Mesenchymal stem cell (in vitro differentiated cells and primary cell): ENCODE measurements at regions not wholly inside any gene's neighbourhood (a gene's known extent, or its start where the extent isn't known, plus 50 kb on each side); places are given as distances from the start of the nearest gene placed in this dataset.

ENCODE experiments used
- DNase-seq: peaks from one replicate; pipeline ENCODE4 v3.0.0-alpha.2; 2013
- H2AFZ ChIP-seq: one replicate; pipeline ENCODE4 v1.6.1; 2013; ENCODE audit warnings: low read depth, mild to moderate bottlenecking, control low read depth, inconsistent platforms, low read length, moderate library complexity
- H2AK5ac ChIP-seq: 2 replicates; pipeline ENCODE4 v1.6.1; 2013; ENCODE audit warnings: low read length, moderate library complexity, mild to moderate bottlenecking, inconsistent platforms; ENCODE audit not compliant: severe bottlenecking
- H2BK120ac ChIP-seq: one replicate; pipeline ENCODE4 v1.6.1; 2013; ENCODE audit warnings: low read depth, mild to moderate bottlenecking, inconsistent platforms, low read length, moderate library complexity
- H2BK12ac ChIP-seq, 2 experiments: one replicate each; pipeline ENCODE4 v1.6.1; 2013; ENCODE audit warnings: inconsistent platforms in 2 of 2, low read length in 2 of 2, mild to moderate bottlenecking in 2 of 2, moderate library complexity in 2 of 2, control low read depth in 1 of 2
- H2BK15ac ChIP-seq: one replicate; pipeline ENCODE4 v1.6.1; 2013; ENCODE audit warnings: mild to moderate bottlenecking, low read depth, inconsistent platforms; ENCODE audit not compliant: poor library complexity, severe bottlenecking
- H2BK5ac ChIP-seq: 2 replicates; pipeline ENCODE4 v1.6.1; 2013; ENCODE audit warnings: low read depth, mild to moderate bottlenecking, low read length, control low read depth, inconsistent platforms; ENCODE audit not compliant: poor library complexity, severe bottlenecking
- H3K14ac ChIP-seq, 2 experiments: one replicate each; pipeline ENCODE4 v1.6.1; 2013; ENCODE audit warnings: inconsistent platforms in 2 of 2, low read length in 2 of 2, control low read depth in 1 of 2, mild to moderate bottlenecking in 1 of 2, moderate library complexity in 1 of 2
- H3K18ac ChIP-seq, 2 experiments: one replicate each; pipeline ENCODE4 v1.6.1; 2013; ENCODE audit warnings: inconsistent platforms in 2 of 2, low read length in 2 of 2, control low read depth in 1 of 2, low read depth in 1 of 2, mild to moderate bottlenecking in 1 of 2
- H3K23ac ChIP-seq, 2 experiments: one replicate each; pipeline ENCODE4 v1.6.1; 2013; ENCODE audit warnings: inconsistent platforms in 2 of 2, low read length in 2 of 2, mild to moderate bottlenecking in 2 of 2, moderate library complexity in 2 of 2, control low read depth in 1 of 2
- H3K27ac ChIP-seq: 2 replicates; pipeline ENCODE4 v1.5.1; 2013; ENCODE audit warnings: mild to moderate bottlenecking, moderate library complexity, low read length, control low read depth, inconsistent platforms; ENCODE audit not compliant: poor library complexity, severe bottlenecking
- H3K27me3 ChIP-seq, 2 experiments: 2 replicates each; pipeline versions ENCODE4 v1.6.1 to v1.7.0; 2013; ENCODE audit warnings: low read length in 2 of 2, mild to moderate bottlenecking in 2 of 2, moderate library complexity in 2 of 2, control low read depth in 1 of 2, inconsistent platforms in 1 of 2; ENCODE audit not compliant: control insufficient read depth in 1 of 2, insufficient read depth in 1 of 2
- H3K36me3 ChIP-seq, 2 experiments: 2 replicates each; pipeline versions ENCODE4 v1.6.1 to v1.7.0; 2013; ENCODE audit warnings: low read length in 2 of 2, control low read depth in 1 of 2, inconsistent platforms in 1 of 2, low read depth in 1 of 2, mild to moderate bottlenecking in 1 of 2; ENCODE audit not compliant: insufficient read depth in 2 of 2, control insufficient read depth in 1 of 2
- H3K4ac ChIP-seq, 2 experiments: one replicate each; pipeline ENCODE4 v1.6.1; 2013; ENCODE audit warnings: inconsistent platforms in 2 of 2, low read length in 2 of 2, mild to moderate bottlenecking in 2 of 2, moderate library complexity in 2 of 2, control low read depth in 1 of 2, low read depth in 1 of 2
- H3K4me1 ChIP-seq: 2 replicates; pipeline ENCODE4 v1.6.1; 2013; ENCODE audit warnings: low read depth, low read length, control low read depth; ENCODE audit not compliant: control insufficient read depth, insufficient read depth
- H3K4me2 ChIP-seq: 2 replicates; pipeline ENCODE4 v1.6.1; 2013; ENCODE audit warnings: low read length, mild to moderate bottlenecking, inconsistent platforms; ENCODE audit not compliant: poor library complexity, severe bottlenecking
- H3K4me3 ChIP-seq, 2 experiments: 2 replicates each; pipeline versions ENCODE4 v1.5.1 to v1.7.0; 2013; ENCODE audit warnings: low read length in 2 of 2, mild to moderate bottlenecking in 2 of 2, control low read depth in 1 of 2, low read depth in 1 of 2; ENCODE audit not compliant: insufficient read depth in 1 of 2
- H3K79me1 ChIP-seq: replicated peaks from 2 replicates; pipeline ENCODE4 v1.6.1; 2013; ENCODE audit warnings: mild to moderate bottlenecking, control low read depth, low read length, inconsistent platforms; ENCODE audit not compliant: poor library complexity, severe bottlenecking
- H3K9ac ChIP-seq: 2 replicates; pipeline ENCODE4 v1.7.0; 2013; ENCODE audit warnings: mild to moderate bottlenecking, low read length, moderate library complexity
- H3K9me3 ChIP-seq: 2 replicates; pipeline ENCODE4 v1.7.0; 2013; ENCODE audit warnings: mild to moderate bottlenecking, low read length; ENCODE audit not compliant: control insufficient read depth
- H4K8ac ChIP-seq: one replicate; pipeline ENCODE4 v1.6.1; 2013; ENCODE audit warnings: inconsistent platforms, mild to moderate bottlenecking, low read length, moderate library complexity
- H4K91ac ChIP-seq: one replicate; pipeline ENCODE4 v1.6.1; 2013; ENCODE audit warnings: mild to moderate bottlenecking, low read length, inconsistent platforms
- WGBS: methylation state at CpG from one replicate; pipeline ENCODE4 v1.1.7; 2013; ENCODE audit warnings: mixed read lengths; 5-methylcytosine and 5-hydroxymethylcytosine counted together

- H2BK15ac ChIP-seq: no peak overlapping the region
- no peak overlapping the region for H3K14ac ChIP-seq
- peaks cover 9 to 61% of the 10 kb centered on the region in 2 experiments for H3K27me3 ChIP-seq
- H4K91ac ChIP-seq: no peak overlapping the region
- no peak overlapping the region for H3K4me2 ChIP-seq
- H3K4me3 ChIP-seq: no peak overlapping the region
- H3K36me3 ChIP-seq: no peaks in the 10 kb centered on the region
- H3K79me1 ChIP-seq: no peaks in the 10 kb centered on the region
- no peak overlapping the region for H3K9ac ChIP-seq
- no peak overlapping the region for H4K8ac ChIP-seq
- no peak overlapping the region for H2BK12ac ChIP-seq
- no peak overlapping the region for H2BK5ac ChIP-seq
- 100% methylated on average over 1 of the region's 1 CpG for WGBS
- no peak overlapping the region for H3K4ac ChIP-seq
- H3K23ac ChIP-seq: no peak overlapping the region
- no peak for DNase-seq
- no peak overlapping the region for H3K27ac ChIP-seq
- no peaks in the 10 kb centered on the region for H3K4me1 ChIP-seq
- no peak overlapping the region for H2AK5ac ChIP-seq
- H3K9me3 ChIP-seq: peaks cover 12% of the 10 kb centered on the region
- no peak overlapping the region for H2BK120ac ChIP-seq
- no peak overlapping the region for H2AFZ ChIP-seq
- H3K18ac ChIP-seq: no peak overlapping the region
Observed at GRCh38 chr21:33155005-33155404, 74.7 kb upstream of the IFNAR2 start.

GRCh38 chr21:33155422-33155821 lies 74.3 kb upstream of the IFNAR2 start:
- no peak overlapping the region for H3K4me2 ChIP-seq
- no peak overlapping the region for H3K9ac ChIP-seq
- H3K23ac ChIP-seq: peak overlapping the region in 1 of 2 experiments; percentile 83
- H3K14ac ChIP-seq: no peak overlapping the region
- WGBS: 41% methylated on average over 6 of the region's 6 CpGs
- no peaks in the 10 kb centered on the region for H3K79me1 ChIP-seq
- no peak overlapping the region for H4K8ac ChIP-seq
- H3K18ac ChIP-seq: no peak overlapping the region
- H2BK5ac ChIP-seq: no peak overlapping the region
- no peaks in the 10 kb centered on the region for H3K36me3 ChIP-seq
- no peak for DNase-seq
- peaks cover 10 to 61% of the 10 kb centered on the region in 2 experiments for H3K27me3 ChIP-seq
- H3K4ac ChIP-seq: no peak overlapping the region
- H3K4me3 ChIP-seq: no peak overlapping the region
- no peak overlapping the region for H2BK120ac ChIP-seq
- H4K91ac ChIP-seq: no peak overlapping the region
- no peak overlapping the region for H3K27ac ChIP-seq
- no peak overlapping the region for H2BK12ac ChIP-seq
- no peak overlapping the region for H2AK5ac ChIP-seq
- H2AFZ ChIP-seq: no peak overlapping the region
- H3K4me1 ChIP-seq: no peaks in the 10 kb centered on the region
- peaks cover 12% of the 10 kb centered on the region for H3K9me3 ChIP-seq
- H2BK15ac ChIP-seq: no peak overlapping the region

- H3K9me3 ChIP-seq: peaks cover 12% of the 10 kb centered on the region
- H3K36me3 ChIP-seq: no peaks in the 10 kb centered on the region
- no peak for DNase-seq
- H2BK12ac ChIP-seq: no peak overlapping the region
- H2BK15ac ChIP-seq: no peak overlapping the region
- H3K18ac ChIP-seq: no peak overlapping the region
- no peak overlapping the region for H3K27ac ChIP-seq
- H3K9ac ChIP-seq: no peak overlapping the region
- H2BK120ac ChIP-seq: no peak overlapping the region
- no peak overlapping the region for H3K4me2 ChIP-seq
- H2AK5ac ChIP-seq: no peak overlapping the region
- no peak overlapping the region for H4K91ac ChIP-seq
- H2AFZ ChIP-seq: no peak overlapping the region
- H3K79me1 ChIP-seq: no peaks in the 10 kb centered on the region
- H3K4me3 ChIP-seq: no peak overlapping the region
- no peak overlapping the region for H3K4ac ChIP-seq
- no peak overlapping the region for H3K14ac ChIP-seq
- H3K27me3 ChIP-seq: peaks cover 15 to 63% of the 10 kb centered on the region in 2 experiments
- WGBS: 23% methylated on average over 3 of the region's 3 CpGs
- no peak overlapping the region for H4K8ac ChIP-seq
- H3K4me1 ChIP-seq: no peaks in the 10 kb centered on the region
- H3K23ac ChIP-seq: no peak overlapping the region
- no peak overlapping the region for H2BK5ac ChIP-seq
Observed at GRCh38 chr21:33157303-33157702, 72.4 kb upstream of the IFNAR2 start.

- H3K9me3 ChIP-seq: peaks cover 12% of the 10 kb centered on the region
- no peak overlapping the region for H3K27ac ChIP-seq
- no peak overlapping the region for H3K18ac ChIP-seq
- no peak overlapping the region for H3K4me2 ChIP-seq
- H3K23ac ChIP-seq: no peak overlapping the region
- WGBS: 57% methylated on average over 1 of the region's 1 CpG
- no peak overlapping the region for H2AK5ac ChIP-seq
- no peaks in the 10 kb centered on the region for H3K36me3 ChIP-seq
- no peaks in the 10 kb centered on the region for H3K4me1 ChIP-seq
- H3K79me1 ChIP-seq: no peaks in the 10 kb centered on the region
- no peak overlapping the region for H2BK15ac ChIP-seq
- H2AFZ ChIP-seq: no peak overlapping the region
- no peak overlapping the region for H3K4ac ChIP-seq
- H2BK120ac ChIP-seq: no peak overlapping the region
- H3K14ac ChIP-seq: no peak overlapping the region
- no peak overlapping the region for H3K9ac ChIP-seq
- no peak overlapping the region for H3K4me3 ChIP-seq
- DNase-seq: no peak
- no peak overlapping the region for H2BK5ac ChIP-seq
- no peak overlapping the region for H4K91ac ChIP-seq
- no peak overlapping the region for H2BK12ac ChIP-seq
- H4K8ac ChIP-seq: no peak overlapping the region
- H3K27me3 ChIP-seq: peaks cover 26 to 64% of the 10 kb centered on the region in 2 experiments
Observed at GRCh38 chr21:33158654-33159053, 71.1 kb upstream of the IFNAR2 start.
